Upper lobe of left lung (tissue), 6 donors: ENCODE measurements at regions not wholly inside any gene's neighbourhood (a gene's known extent, or its start where the extent isn't known, plus 50 kb on each side); places are given as distances from the start of the nearest gene placed in this dataset.

Experiments
- ATAC-seq, 2 donors: fragments of 200-7000 bp; cut with Tn5 transposase; one replicate each; pipeline ENCODE4 v1.9.1; 2022; ENCODE audit warnings: mild to moderate bottlenecking in 2 of 2, moderate library complexity in 2 of 2; ENCODE audit not compliant: low FRiP score in 2 of 2
- DNase-seq, 2 donors: peaks; one replicate each; pipeline ENCODE4 v3.0.0-alpha.2; 2019 to 2020
- H3K27ac ChIP-seq, 4 donors: fragments of 200-600 bp; sonication (generic); one replicate each; pipeline ENCODE4 v1.5.1; 2016 to 2019
- H3K27me3 ChIP-seq, 4 donors: fragments of 200-600 bp; sonication (generic); one replicate each; pipeline ENCODE4 v1.5.1; 2017 to 2019
- H3K36me3 ChIP-seq, 4 donors: fragments of 200-600 bp; sonication (generic); one replicate each; pipeline ENCODE4 v1.5.1; 2016 to 2019
- H3K4me1 ChIP-seq, 4 donors: fragments of 200-600 bp; sonication (generic); one replicate each; pipeline ENCODE4 v1.5.1; 2018 to 2019
- H3K4me3 ChIP-seq, 4 donors: fragments of 200-600 bp; sonication (generic); one replicate each; pipeline ENCODE4 v1.5.1; 2017 to 2019; ENCODE audit warnings: mild to moderate bottlenecking in 2 of 4, moderate library complexity in 1 of 4
- H3K9me3 ChIP-seq, 4 donors: fragments of 200-600 bp; sonication (generic); one replicate each; pipeline ENCODE4 v1.5.1; 2018 to 2019
- EP300 ChIP-seq, 4 donors: sonication (generic); formaldehyde crosslinking; IDR thresholded peaks; one replicate each; pipeline ENCODE4 v1.5.1; 2017; ENCODE audit warnings: antibody characterized with exemption in 4 of 4, control low read depth in 2 of 4
- POLR2A ChIP-seq, 4 donors: fragments of 450-650 bp; IDR thresholded peaks; one replicate each; pipeline ENCODE4 v1.5.1; 2016 to 2017; ENCODE audit warnings: antibody characterized with exemption in 4 of 4, mild to moderate bottlenecking in 2 of 4
- POLR2AphosphoS5 ChIP-seq, 2 donors: sonication (generic); formaldehyde crosslinking; IDR thresholded peaks; one replicate each; pipeline ENCODE4 v1.5.1; 2017; ENCODE audit warnings: antibody characterized with exemption in 2 of 2
- WGBS, 2 donors: methylation state at CpG; one replicate each; pipeline ENCODE4 v1.1.5; 2017 to 2018; 5-methylcytosine and 5-hydroxymethylcytosine counted together
- TF ChIP-seq, protein P1 (sequence below), 6 experiments: fragments of 450-650 bp in 4 of 6; fragments of 200-600 bp in 2 of 6; sonication (generic) in 2 of 6; IDR thresholded peaks; one replicate each; pipeline ENCODE4 v1.5.1; 2016 to 2019; ENCODE audit warnings: antibody characterized with exemption in 6 of 6
- donor health status: DM: no; HTN: no; CAD: no; lungs with moderate emphysema.
- donor health status: DM: no; HTN: yes; CAD: no; lungs with severe emphysema.

DNA sequence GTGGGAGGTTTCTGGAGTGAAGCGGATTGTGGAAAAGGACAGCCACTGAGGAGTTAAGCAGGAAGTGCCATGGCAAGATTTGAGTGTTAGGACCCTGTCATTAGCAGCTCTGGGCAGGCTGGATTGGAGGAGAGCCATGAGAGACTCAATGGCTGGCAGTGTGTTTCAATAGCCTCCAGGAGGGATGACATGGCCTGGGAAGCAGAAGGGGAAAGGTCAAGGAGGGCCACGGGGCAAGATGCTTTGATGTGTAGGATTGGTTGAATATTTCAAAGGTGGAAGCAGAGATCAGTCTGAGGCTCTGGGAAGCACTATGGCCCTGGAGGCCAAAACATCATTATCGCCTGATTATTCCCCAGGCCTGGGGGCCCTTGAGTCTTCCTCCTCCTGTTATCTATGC lies 229.0 kb upstream of the HS6ST1 start:
- no peak overlapping the region for H3K4me3 ChIP-seq
- no peaks in the 10 kb centered on the region for H3K4me1 ChIP-seq
- no peak for ATAC-seq
- H3K27ac ChIP-seq, result no peak overlapping the region
- H3K9me3 ChIP-seq, result no peaks in the 10 kb centered on the region
- H3K36me3 ChIP-seq, result no peaks in the 10 kb centered on the region
- H3K27me3 ChIP-seq, result no peaks in the 10 kb centered on the region
- DNase-seq, result no peak
- WGBS, 2 donors, result 72 to 75% methylated on average over 3 of the region's 3 CpGs
- TF ChIP-seq POLR2A (IDR thresholded peaks at IDR 0.05), result no peak
- no peak for TF ChIP-seq POLR2AphosphoS5 (IDR thresholded peaks at IDR 0.05)
- TF ChIP-seq EP300 (IDR thresholded peaks at IDR 0.05), result no peak
- TF ChIP-seq, protein P1, sequence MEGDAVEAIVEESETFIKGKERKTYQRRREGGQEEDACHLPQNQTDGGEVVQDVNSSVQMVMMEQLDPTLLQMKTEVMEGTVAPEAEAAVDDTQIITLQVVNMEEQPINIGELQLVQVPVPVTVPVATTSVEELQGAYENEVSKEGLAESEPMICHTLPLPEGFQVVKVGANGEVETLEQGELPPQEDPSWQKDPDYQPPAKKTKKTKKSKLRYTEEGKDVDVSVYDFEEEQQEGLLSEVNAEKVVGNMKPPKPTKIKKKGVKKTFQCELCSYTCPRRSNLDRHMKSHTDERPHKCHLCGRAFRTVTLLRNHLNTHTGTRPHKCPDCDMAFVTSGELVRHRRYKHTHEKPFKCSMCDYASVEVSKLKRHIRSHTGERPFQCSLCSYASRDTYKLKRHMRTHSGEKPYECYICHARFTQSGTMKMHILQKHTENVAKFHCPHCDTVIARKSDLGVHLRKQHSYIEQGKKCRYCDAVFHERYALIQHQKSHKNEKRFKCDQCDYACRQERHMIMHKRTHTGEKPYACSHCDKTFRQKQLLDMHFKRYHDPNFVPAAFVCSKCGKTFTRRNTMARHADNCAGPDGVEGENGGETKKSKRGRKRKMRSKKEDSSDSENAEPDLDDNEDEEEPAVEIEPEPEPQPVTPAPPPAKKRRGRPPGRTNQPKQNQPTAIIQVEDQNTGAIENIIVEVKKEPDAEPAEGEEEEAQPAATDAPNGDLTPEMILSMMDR (IDR thresholded peaks at IDR 0.05), result no peak

DNA sequence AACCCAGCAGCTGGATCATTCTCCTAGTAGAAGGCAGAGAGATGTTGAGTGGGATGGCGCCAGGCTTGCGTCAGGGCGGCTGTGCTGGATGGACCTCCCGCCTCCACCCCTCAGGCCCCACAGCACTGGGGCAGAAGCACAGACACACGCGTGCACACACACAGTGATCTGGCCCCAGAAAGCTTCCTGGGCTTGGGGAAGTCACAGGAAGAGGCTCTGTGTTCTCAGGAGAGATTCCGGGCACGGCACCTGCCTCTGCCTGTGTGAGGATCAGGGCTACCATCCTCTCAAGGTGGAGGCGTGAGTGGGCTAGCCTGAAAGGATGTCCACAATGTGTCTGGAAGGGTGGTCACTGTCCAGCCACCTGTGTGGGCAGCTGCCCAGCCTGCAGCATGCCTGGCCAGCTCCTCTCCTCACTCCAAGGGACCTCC lies 229.8 kb upstream of the HS6ST1 start:
- Histone ChIP-seq H3K36me3 (no peaks in the 10 kb centered on the region), H3K4me3 (no peak overlapping the region), H3K27ac (no peak overlapping the region), H3K9me3 (no peaks in the 10 kb centered on the region), H3K4me1 (no peaks in the 10 kb centered on the region), H3K27me3 (no peaks in the 10 kb centered on the region)
- TF ChIP-seq EP300 (IDR thresholded peaks at IDR 0.05) (no peak), POLR2AphosphoS5 (IDR thresholded peaks at IDR 0.05) (no peak), POLR2A (IDR thresholded peaks at IDR 0.05) (no peak)
- TF ChIP-seq, protein P1 (IDR thresholded peaks at IDR 0.05), result no peak
- DNase-seq, result no peak
- ATAC-seq, result no peak
- WGBS, 2 donors, result 88 to 93% methylated on average over 7 to 9 of the region's 9 CpGs

DNA sequence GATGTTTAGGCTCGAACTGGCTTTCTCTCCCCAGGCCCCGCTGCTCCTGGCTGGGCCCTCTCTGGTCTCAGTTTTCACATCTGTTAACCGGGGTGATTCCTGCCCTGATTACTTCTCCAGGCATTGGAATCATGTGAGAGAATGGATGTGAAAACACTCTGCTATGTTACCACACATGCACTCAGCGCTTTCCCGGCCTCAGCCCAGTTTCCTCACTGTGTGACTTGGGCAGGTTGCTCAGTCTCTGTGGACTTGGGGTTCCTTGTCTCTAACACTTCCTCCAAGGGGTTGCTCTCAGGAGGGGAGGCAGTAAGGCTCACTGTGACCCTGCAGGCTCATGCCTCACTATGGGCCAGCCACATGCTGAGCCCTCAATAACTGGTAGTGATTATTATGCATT lies 230.4 kb upstream of the HS6ST1 start:
- WGBS, 2 donors, result 90 to 94% methylated on average over 5 of the region's 5 CpGs
- Histone ChIP-seq H3K27ac (no peak overlapping the region), H3K36me3 (no peaks in the 10 kb centered on the region), H3K27me3 (no peaks in the 10 kb centered on the region), H3K4me3 (no peak overlapping the region), H3K9me3 (no peaks in the 10 kb centered on the region), H3K4me1 (no peaks in the 10 kb centered on the region)
- DNase-seq (no peak), ATAC-seq (no peak)
- TF ChIP-seq, protein P1 (IDR thresholded peaks at IDR 0.05), result no peak
- no peak for TF ChIP-seq POLR2A (IDR thresholded peaks at IDR 0.05)
- TF ChIP-seq EP300 (IDR thresholded peaks at IDR 0.05), result no peak
- TF ChIP-seq POLR2AphosphoS5 (IDR thresholded peaks at IDR 0.05), result no peak

DNA sequence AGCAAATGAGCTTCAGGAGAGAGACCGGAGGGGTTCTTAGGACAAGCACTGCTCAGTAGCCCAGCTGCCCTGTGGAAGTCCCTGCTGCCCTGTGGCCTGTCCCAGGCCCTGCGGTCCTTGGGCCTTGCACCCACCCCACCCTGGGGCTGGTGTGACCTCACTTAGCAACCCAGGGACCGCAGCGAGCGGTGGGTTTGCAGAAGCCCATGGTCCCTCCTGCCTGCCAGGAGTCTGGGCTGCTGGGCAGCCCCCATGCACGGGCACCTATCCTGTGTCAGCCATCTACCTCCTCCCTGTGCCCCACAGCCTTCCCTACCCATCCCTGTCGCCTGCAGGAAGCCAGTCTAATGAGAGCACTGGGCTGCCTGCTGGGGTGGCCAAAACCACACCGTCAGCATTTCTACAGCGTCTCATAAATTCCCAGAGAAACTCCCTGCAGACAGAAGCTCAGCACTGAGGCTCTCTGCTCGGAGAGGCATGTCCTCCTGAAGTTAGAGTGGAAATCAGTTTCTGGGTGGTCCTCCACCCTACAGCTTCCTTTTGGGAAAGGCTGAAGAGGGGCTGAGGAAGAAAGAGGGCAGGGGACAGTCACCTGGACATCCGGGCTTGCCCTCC lies 231.1 kb upstream of the HS6ST1 start:
- no peak for DNase-seq
- Histone ChIP-seq H3K36me3 (no peaks in the 10 kb centered on the region), H3K27me3 (no peaks in the 10 kb centered on the region), H3K9me3 (no peaks in the 10 kb centered on the region), H3K27ac (no peak overlapping the region), H3K4me3 (no peak overlapping the region), H3K4me1 (no peaks in the 10 kb centered on the region)
- no peak for ATAC-seq
- 73 to 83% methylated on average over 7 to 11 of the region's 11 CpGs for WGBS, 2 donors
- TF ChIP-seq, protein P1 (IDR thresholded peaks at IDR 0.05), result no peak
- TF ChIP-seq POLR2A (IDR thresholded peaks at IDR 0.05) (no peak), EP300 (IDR thresholded peaks at IDR 0.05) (no peak), POLR2AphosphoS5 (IDR thresholded peaks at IDR 0.05) (no peak)

DNA sequence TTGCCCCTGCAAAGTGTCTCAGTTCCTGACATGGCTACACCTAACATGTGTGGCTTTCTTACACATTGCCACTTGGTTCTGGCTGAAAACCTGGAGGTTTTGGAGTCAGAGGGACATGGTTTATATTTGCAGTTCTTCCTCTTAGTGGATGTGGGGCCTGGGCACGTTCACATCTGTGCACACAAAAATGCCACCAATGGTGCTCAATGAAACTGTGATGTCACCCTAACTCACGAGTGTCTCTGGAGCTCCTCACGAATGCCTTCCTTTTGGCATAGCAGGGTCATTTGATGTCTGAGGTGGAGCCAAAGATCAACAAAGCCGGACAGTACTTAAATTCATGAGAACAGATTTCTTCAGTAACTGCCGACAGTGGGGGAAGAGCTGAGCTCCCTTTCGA lies 231.7 kb upstream of the HS6ST1 start:
- Histone ChIP-seq H3K27ac (no peak overlapping the region), H3K9me3 (no peaks in the 10 kb centered on the region), H3K36me3 (no peaks in the 10 kb centered on the region), H3K4me3 (no peak overlapping the region), H3K4me1 (no peaks in the 10 kb centered on the region), H3K27me3 (no peaks in the 10 kb centered on the region)
- 70 to 77% methylated on average over 6 of the region's 6 CpGs for WGBS, 2 donors
- DNase-seq (no peak), ATAC-seq (no peak)
- no peak for TF ChIP-seq EP300 (IDR thresholded peaks at IDR 0.05)
- TF ChIP-seq, protein P1 (IDR thresholded peaks at IDR 0.05), result no peak
- TF ChIP-seq POLR2A (IDR thresholded peaks at IDR 0.05), result no peak
- TF ChIP-seq POLR2AphosphoS5 (IDR thresholded peaks at IDR 0.05), result no peak
